GM21526 (cell line): ENCODE measurements at regions not wholly inside any gene's neighbourhood (a gene's known extent, or its start where the extent isn't known, plus 50 kb on each side); places are given as distances from the start of the nearest gene placed in this dataset.

ENCODE experiments used
- ATAC-seq: cut with Tn5 transposase; IDR thresholded peaks from one replicate; pipeline ENCODE4 v1.9.1; 2021; ENCODE audit warnings: moderate library complexity; ENCODE audit not compliant: unreplicated experiment, low FRiP score

- no peak for ATAC-seq
Observed at GRCh38 chr4:115723621-115724020, 610.2 kb upstream of the NDST4 start.

GRCh38 chr4:115720611-115721010, 607.2 kb upstream of the NDST4 start:
- no peak for ATAC-seq

GRCh38 chr4:115711575-115711974, 598.2 kb upstream of the NDST4 start:
- ATAC-seq = no peak

- ATAC-seq = no peak
Observed at GRCh38 chr4:115688961-115689360, 575.5 kb upstream of the NDST4 start.

- no peak for ATAC-seq
Observed at GRCh38 chr4:115687052-115687755, 573.8 kb upstream of the NDST4 start.

- ATAC-seq = no peak
Observed at GRCh38 chr4:115678425-115678941, 565.1 kb upstream of the NDST4 start.

- ATAC-seq = no peak
Observed at GRCh38 chr4:115675719-115676118, 562.3 kb upstream of the NDST4 start.

- no peak for ATAC-seq
Observed at GRCh38 chr4:115674485-115674884, 561.1 kb upstream of the NDST4 start.

- ATAC-seq = no peak
Observed at GRCh38 chr4:115671581-115671980, 558.2 kb upstream of the NDST4 start.

GRCh38 chr4:115670930-115671329, 557.5 kb upstream of the NDST4 start:
- ATAC-seq = no peak

GRCh38 chr4:115668396-115668795, 555.0 kb upstream of the NDST4 start:
- no peak for ATAC-seq

GRCh38 chr4:115664285-115664684, 550.9 kb upstream of the NDST4 start:
- ATAC-seq = no peak

GRCh38 chr4:115660465-115660864, 547.0 kb upstream of the NDST4 start:
- ATAC-seq = no peak

- no peak for ATAC-seq
Observed at GRCh38 chr4:115657991-115658650, 544.7 kb upstream of the NDST4 start.

- no peak for ATAC-seq
Observed at GRCh38 chr4:115655626-115656025, 542.2 kb upstream of the NDST4 start.

- no peak for ATAC-seq
Observed at GRCh38 chr4:115648786-115649185, 535.4 kb upstream of the NDST4 start.

GRCh38 chr4:115629270-115629669, 515.9 kb upstream of the NDST4 start:
- ATAC-seq = no peak

- ATAC-seq = no peak
Observed at GRCh38 chr4:115609631-115610030, 496.2 kb upstream of the NDST4 start.

GRCh38 chr4:115607311-115607710, 493.9 kb upstream of the NDST4 start:
- ATAC-seq = no peak

GRCh38 chr4:115596265-115597001, 483.0 kb upstream of the NDST4 start:
- no peak for ATAC-seq

- no peak for ATAC-seq
Observed at GRCh38 chr4:115580901-115581300, 467.5 kb upstream of the NDST4 start.
